GM23248 (cell line): ENCODE measurements at regions not wholly inside any gene's neighbourhood (a gene's known extent, or its start where the extent isn't known, plus 50 kb on each side); places are given as distances from the start of the nearest gene placed in this dataset.

ENCODE experiments used
- EZH2 ChIP-seq: fragments of 200-600 bp; sonication (generic); IDR thresholded peaks from 2 replicates; pipeline ENCODE4 v1.6.1; 2018; ENCODE audit warnings: antibody characterized with exemption, mild to moderate bottlenecking; ENCODE audit not compliant: insufficient read depth, poor library complexity, severe bottlenecking
- EZH2phosphoT487 ChIP-seq: fragments of 200-600 bp; sonication (generic); IDR thresholded peaks from 2 replicates; pipeline ENCODE4 v1.6.1; 2018; ENCODE audit warnings: antibody characterized with exemption, moderate library complexity, mild to moderate bottlenecking, low read depth; ENCODE audit not compliant: insufficient read depth

DNA sequence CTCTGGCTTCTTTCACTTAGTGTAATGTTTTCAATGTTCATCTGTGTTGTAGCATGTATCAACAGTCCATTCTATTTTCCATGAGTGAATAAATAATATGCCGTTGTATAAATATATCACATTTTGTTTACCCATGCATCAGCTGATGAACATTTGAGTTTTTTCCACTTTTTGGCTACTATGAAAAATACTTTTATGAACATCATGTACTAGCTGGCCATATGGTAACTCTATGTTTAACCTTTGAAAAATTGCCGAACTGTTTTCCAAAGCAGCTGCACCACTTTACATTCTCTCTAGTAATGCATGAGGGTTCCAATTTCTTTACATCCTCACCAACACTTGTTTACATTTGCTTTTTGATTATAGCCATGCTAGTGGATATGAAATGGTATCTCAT is 59.8 kb upstream of the FAR1 start:
- TF ChIP-seq EZH2phosphoT487 (no peak), EZH2 (no peak)
